A172 (cell line): ENCODE measurements at regions not wholly inside any gene's neighbourhood (a gene's known extent, or its start where the extent isn't known, plus 50 kb on each side); places are given as distances from the start of the nearest gene placed in this dataset.

ENCODE experiments used
- DNase-seq: peaks from one replicate; pipeline ENCODE4 v3.0.0-alpha.2; 2015; ENCODE audit warnings: low spot score

GRCh38 chr4:54992266-54992665 is 133.1 kb downstream of the KDR start:
- DNase-seq = no peak

GRCh38 chr4:54988655-54989054 is 136.7 kb downstream of the KDR start:
- DNase-seq = no peak

GRCh38 chr4:54986095-54986846 is 139.1 kb downstream of the KDR start:
- DNase-seq = no peak

GRCh38 chr4:54976682-54977081 is 148.7 kb downstream of the KDR start:
- no peak for DNase-seq

- no peak for DNase-seq
Measured at GRCh38 chr4:54976031-54976430, 149.4 kb downstream of the KDR start.

- no peak for DNase-seq
Measured at GRCh38 chr4:54973784-54974183, 151.6 kb downstream of the KDR start.

GRCh38 chr4:54971474-54971950 is 153.9 kb downstream of the KDR start:
- peak; percentile 44 for DNase-seq

- no peak for DNase-seq
Measured at GRCh38 chr4:54967289-54967688, 158.1 kb downstream of the KDR start.

- peak; percentile 46 for DNase-seq
Measured at GRCh38 chr4:54961357-54961975, 163.9 kb downstream of the KDR start.

- DNase-seq = peak; percentile 10
Measured at GRCh38 chr4:54959651-54960116, 165.7 kb downstream of the KDR start.

- DNase-seq = no peak
Measured at GRCh38 chr4:54959131-54959530, 166.3 kb downstream of the KDR start.

- DNase-seq = no peak
Measured at GRCh38 chr4:54958236-54958635, 167.2 kb downstream of the KDR start.

GRCh38 chr4:54954656-54955388 is 170.6 kb downstream of the KDR start:
- no peak for DNase-seq

- no peak for DNase-seq
Measured at GRCh38 chr4:54946741-54947140, 178.7 kb downstream of the KDR start.

GRCh38 chr4:54945838-54946237 is 179.6 kb downstream of the KDR start:
- no peak for DNase-seq

- DNase-seq = no peak
Measured at GRCh38 chr4:54942721-54943120, 182.7 kb downstream of the KDR start.

GRCh38 chr4:54941994-54942552 is 183.3 kb downstream of the KDR start:
- no peak for DNase-seq

GRCh38 chr4:54940996-54941865 is 184.2 kb downstream of the KDR start:
- DNase-seq = no peak

GRCh38 chr4:54937501-54937900 is 187.9 kb downstream of the KDR start:
- no peak for DNase-seq

GRCh38 chr4:54933579-54933978 is 191.8 kb downstream of the KDR start:
- DNase-seq = no peak

GRCh38 chr4:54930226-54930625 is 195.2 kb downstream of the KDR start:
- peak; percentile 80 for DNase-seq
